Activated naive CD4-positive, alpha-beta T cell treated with anti-CD3 and anti-CD28 coated beads, Interleukin-2, amount 50 U/mL, for 16 hours (primary cell): ENCODE measurements at regions not wholly inside any gene's neighbourhood (a gene's known extent, or its start where the extent isn't known, plus 50 kb on each side); places are given as distances from the start of the nearest gene placed in this dataset.
"Not testable (repeated sequence)": the region's sequence is repeated elsewhere in the genome, so short reads cannot be mapped to it uniquely, and the experiment has no call there.

Experiments used
- DNase-seq: peaks from one replicate; pipeline ENCODE4 v3.0.0-alpha.2; 2020

- peak; percentile 21 for DNase-seq
Measured at GRCh38 chr11:33970984-33971466, 79.1 kb upstream of the LMO2 start.

- DNase-seq, result no peak
Measured at GRCh38 chr11:33967451-33967850, 75.6 kb upstream of the LMO2 start.

- no peak for DNase-seq
Measured at GRCh38 chr11:33965032-33965431, 73.2 kb upstream of the LMO2 start.

- no peak for DNase-seq
Measured at GRCh38 chr11:33959855-33960400, 68.1 kb upstream of the LMO2 start.

- no peak for DNase-seq
Measured at GRCh38 chr11:33957304-33957917, 65.5 kb upstream of the LMO2 start.

- DNase-seq, result no peak
Measured at GRCh38 chr11:33956611-33957010, 64.7 kb upstream of the LMO2 start.

GRCh38 chr11:33953289-33953688 is 61.4 kb upstream of the LMO2 start:
- no peak for DNase-seq

- no peak for DNase-seq
Measured at GRCh38 chr11:33952805-33953204, 60.9 kb upstream of the LMO2 start.

GRCh38 chr11:33949252-33949913 is 57.5 kb upstream of the LMO2 start:
- no peak for DNase-seq

- DNase-seq, result no peak
Measured at GRCh38 chr11:33948494-33948893, 56.6 kb upstream of the LMO2 start.

- not testable (repeated sequence) for DNase-seq
Measured at GRCh38 chr11:33947918-33948317, 56.0 kb upstream of the LMO2 start.

- DNase-seq, result no peak
Measured at GRCh38 chr11:33946930-33947329, 55.1 kb upstream of the LMO2 start.

GRCh38 chr11:33945481-33946268 is 53.8 kb upstream of the LMO2 start:
- no peak for DNase-seq

- DNase-seq, result no peak
Measured at GRCh38 chr11:33944693-33945424, 53.0 kb upstream of the LMO2 start.

- no peak for DNase-seq
Measured at GRCh38 chr11:33944345-33944692, 52.4 kb upstream of the LMO2 start.

- DNase-seq, result no peak
Measured at GRCh38 chr11:33942954-33943353, 51.1 kb upstream of the LMO2 start.

GRCh38 chr11:33941637-33942160 is 49.8 kb upstream of the LMO2 start:
- no peak for DNase-seq
